ENCODE measurements at regions not wholly inside any gene's neighbourhood (a gene's known extent, or its start where the extent isn't known, plus 50 kb on each side); places are given as distances from the start of the nearest gene placed in this dataset.
A peak's percentile ranks its signal among the peaks of the same experiment; 100 is the strongest.

DNA sequence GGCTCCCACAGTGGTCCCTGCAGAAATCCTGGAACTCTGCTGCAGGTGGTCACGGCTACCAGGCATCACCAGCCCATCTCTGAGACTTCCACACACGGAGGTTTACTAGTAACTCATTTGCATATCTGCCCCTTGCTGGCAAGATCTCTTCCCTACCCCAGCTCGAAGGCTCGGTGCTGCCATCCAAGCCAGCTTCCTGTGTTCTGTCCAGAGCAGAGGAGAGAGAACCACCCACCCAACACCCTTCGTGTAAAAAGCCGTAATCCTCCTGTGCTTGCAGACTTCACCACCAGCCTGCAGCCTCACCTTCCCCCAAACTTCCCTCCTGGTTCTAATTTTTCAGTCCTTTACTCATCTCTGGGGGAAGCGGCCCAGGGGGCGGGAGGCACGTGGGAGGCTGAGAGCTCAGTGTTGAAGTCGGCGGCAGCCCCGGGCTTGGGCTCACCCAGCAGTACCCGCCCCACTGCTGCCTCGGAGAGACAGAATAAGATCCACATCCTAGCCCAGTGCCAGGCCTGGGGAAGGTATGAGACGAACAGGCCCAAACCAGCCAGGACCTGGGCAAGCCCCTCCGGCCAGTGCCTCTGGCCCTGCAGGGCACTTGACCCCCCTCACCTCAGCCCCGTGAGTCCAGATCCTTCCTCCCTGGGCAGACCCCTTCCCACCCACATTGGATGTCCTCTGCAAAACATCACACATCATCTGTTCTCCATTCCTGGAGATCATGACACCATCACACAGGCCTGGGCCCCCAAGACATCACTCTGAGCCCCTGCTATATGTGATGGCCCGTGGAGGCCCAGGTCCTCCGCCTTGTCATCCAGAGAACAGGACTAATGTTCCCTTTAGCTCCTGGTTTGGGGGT lies 145.8 kb upstream of the ID2 start:
- H3K27ac ChIP-seq, result peak overlapping the region; percentile 10 to 62 (median 35)
- intact Hi-C loops (cut with DNase I), result loop anchor here (10.0 kb wide), 1 partner anchor 531 kb away; no protein-coding TSS in a partner anchor
- no peaks in the 10 kb centered on the region for H3K36me3 ChIP-seq
- no peaks in the 10 kb centered on the region for H3K27me3 ChIP-seq
- no peak overlapping the region for H3K4me3 ChIP-seq
- WGBS, 2 donors, result 73 to 84% methylated on average over 19 of the region's 19 CpGs
- H3K9me3 ChIP-seq, result peaks cover 0 to 10% (median 3%) of the 10 kb centered on the region in 4 donors
- DNase-seq, result peak; percentile 66
- TF ChIP-seq POLR2AphosphoS5 (IDR thresholded peaks at IDR 0.05) (no peak), POLR2A (IDR thresholded peaks at IDR 0.05) (no peak), EP300 (IDR thresholded peaks at IDR 0.05) (no peak)
- TF ChIP-seq, protein P1, sequence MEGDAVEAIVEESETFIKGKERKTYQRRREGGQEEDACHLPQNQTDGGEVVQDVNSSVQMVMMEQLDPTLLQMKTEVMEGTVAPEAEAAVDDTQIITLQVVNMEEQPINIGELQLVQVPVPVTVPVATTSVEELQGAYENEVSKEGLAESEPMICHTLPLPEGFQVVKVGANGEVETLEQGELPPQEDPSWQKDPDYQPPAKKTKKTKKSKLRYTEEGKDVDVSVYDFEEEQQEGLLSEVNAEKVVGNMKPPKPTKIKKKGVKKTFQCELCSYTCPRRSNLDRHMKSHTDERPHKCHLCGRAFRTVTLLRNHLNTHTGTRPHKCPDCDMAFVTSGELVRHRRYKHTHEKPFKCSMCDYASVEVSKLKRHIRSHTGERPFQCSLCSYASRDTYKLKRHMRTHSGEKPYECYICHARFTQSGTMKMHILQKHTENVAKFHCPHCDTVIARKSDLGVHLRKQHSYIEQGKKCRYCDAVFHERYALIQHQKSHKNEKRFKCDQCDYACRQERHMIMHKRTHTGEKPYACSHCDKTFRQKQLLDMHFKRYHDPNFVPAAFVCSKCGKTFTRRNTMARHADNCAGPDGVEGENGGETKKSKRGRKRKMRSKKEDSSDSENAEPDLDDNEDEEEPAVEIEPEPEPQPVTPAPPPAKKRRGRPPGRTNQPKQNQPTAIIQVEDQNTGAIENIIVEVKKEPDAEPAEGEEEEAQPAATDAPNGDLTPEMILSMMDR (IDR thresholded peaks at IDR 0.05), result no peak
- H3K4me1 ChIP-seq, result peaks cover 0 to 34% (median 24%) of the 10 kb centered on the region in 4 donors

DNA sequence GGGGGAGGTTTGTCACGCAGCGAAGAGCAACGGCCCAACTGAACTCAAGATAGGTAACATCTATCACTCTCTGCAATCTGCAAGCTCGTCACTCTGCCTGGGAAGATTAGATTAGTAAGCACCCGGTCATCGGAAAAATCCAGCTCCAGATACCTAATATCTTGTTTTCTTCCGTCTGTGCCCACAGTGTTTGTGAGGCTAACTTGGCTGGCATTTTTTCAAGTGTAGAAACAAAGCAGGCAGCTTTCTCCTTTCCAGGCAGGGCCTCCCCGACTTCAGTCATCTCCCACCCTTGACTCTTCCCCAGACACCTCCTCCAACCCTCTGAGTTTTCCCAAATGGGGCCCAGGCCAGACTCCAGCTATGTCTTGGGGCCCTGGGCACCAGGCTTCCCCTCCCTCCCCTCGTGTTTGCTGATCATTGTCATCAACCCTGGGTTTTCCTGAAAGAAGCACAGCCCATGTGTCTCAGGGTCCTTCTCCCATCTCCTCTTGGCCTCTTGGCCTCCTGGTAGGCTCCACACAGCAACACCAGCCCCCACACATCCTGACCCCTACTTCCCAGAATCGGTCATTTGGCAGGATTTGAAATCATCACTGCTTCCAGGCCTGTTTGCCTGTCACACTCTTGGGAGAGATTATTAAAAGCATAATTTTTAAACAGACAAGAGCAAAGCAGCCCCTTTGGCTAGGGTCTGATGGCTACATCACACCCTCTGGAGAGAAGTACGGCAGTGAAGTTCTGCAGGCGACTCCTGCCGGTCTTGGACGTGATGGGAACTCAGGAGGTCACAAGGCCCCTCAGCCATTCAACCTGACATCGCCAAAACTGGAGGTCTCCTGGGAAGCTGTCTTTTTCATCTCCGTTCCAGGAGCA lies 144.9 kb upstream of the ID2 start:
- H3K4me3 ChIP-seq, result no peak overlapping the region
- H3K4me1 ChIP-seq, result peaks cover 0 to 34% (median 24%) of the 10 kb centered on the region in 4 donors
- TF ChIP-seq, protein P1 (IDR thresholded peaks at IDR 0.05), result no peak
- TF ChIP-seq EP300 (IDR thresholded peaks at IDR 0.05), result no peak
- no peak for TF ChIP-seq POLR2A (IDR thresholded peaks at IDR 0.05)
- TF ChIP-seq POLR2AphosphoS5 (IDR thresholded peaks at IDR 0.05), result no peak
- intact Hi-C loops (cut with DNase I), result loop anchor here (10.0 kb wide), 1 partner anchor 532 kb away; no protein-coding TSS in a partner anchor
- peak overlapping the region in 1 of 4 donors; percentile 62 for H3K27ac ChIP-seq
- DNase-seq, result peak; percentile 62
- 87 to 92% methylated on average over 16 of the region's 16 CpGs for WGBS, 2 donors
- H3K36me3 ChIP-seq, result no peaks in the 10 kb centered on the region
- H3K27me3 ChIP-seq, result no peaks in the 10 kb centered on the region
- H3K9me3 ChIP-seq, result peaks cover 0 to 3% (median 0%) of the 10 kb centered on the region in 4 donors

DNA sequence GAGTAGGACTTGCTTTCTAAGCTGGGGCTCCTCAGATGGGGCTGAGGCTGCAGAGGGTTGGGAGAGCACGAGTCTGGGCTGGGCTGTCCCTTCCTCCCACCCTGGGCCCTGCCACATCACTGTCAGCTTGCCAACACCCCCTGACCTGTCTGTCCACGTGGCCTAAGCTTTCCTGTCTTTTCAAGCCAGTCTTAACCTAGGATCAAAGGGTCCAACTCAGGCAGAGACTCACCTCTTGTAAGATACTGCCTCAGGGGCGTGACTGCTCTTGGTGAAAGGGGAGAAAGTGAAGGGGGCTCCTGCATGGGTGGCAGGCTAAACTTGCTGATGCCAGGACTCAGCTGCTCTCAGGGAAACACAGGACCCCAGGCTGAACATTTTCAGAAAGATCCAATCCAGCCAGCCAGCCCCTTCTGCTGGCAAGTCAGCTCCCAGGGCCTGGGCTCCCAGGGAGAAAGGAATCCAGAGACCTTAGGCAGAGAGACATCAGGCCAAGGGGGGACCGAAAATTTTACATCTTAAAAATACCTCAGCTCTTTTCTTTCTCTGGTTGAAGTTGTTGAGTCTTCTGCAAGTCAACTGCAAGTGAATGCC lies 144.2 kb upstream of the ID2 start:
- DNase-seq, result no peak
- Histone ChIP-seq H3K36me3 (no peaks in the 10 kb centered on the region), H3K27me3 (no peaks in the 10 kb centered on the region), H3K9me3 (no peaks in the 10 kb centered on the region), H3K4me1 (peaks cover 0 to 34% (median 24%) of the 10 kb centered on the region in 4 donors), H3K4me3 (no peak overlapping the region), H3K27ac (no peak overlapping the region)
- intact Hi-C loops (cut with DNase I), result loop anchor here (10.0 kb wide), 1 partner anchor 533 kb away; no protein-coding TSS in a partner anchor
- TF ChIP-seq, protein P1 (IDR thresholded peaks at IDR 0.05), result no peak
- TF ChIP-seq POLR2A (IDR thresholded peaks at IDR 0.05), result no peak
- no peak for TF ChIP-seq EP300 (IDR thresholded peaks at IDR 0.05)
- no peak for TF ChIP-seq POLR2AphosphoS5 (IDR thresholded peaks at IDR 0.05)
- WGBS, 2 donors, result 84 to 86% methylated on average over 4 of the region's 4 CpGs

DNA sequence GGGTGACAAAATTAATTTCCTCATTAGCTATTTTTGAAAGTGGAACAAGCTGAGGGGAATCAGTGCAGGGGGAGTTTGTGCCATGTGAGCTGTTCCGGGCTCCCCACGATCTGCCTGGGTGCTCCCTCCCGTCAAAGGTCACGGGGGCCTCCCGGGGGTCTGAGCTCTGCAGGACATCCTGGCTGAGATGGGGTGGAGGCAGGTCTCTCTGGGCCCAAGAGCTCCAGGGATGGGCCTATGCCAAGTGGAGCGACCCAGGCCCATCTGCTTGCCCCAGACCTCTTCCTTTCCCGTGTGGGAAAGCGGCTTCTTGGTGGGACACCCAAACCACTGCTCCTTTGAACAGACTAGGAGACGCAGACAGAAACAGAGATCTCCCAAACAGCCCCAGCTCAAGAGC lies 143.3 kb upstream of the ID2 start:
- peaks cover 0 to 34% (median 24%) of the 10 kb centered on the region in 4 donors for H3K4me1 ChIP-seq
- no peak for DNase-seq
- no peak overlapping the region for H3K4me3 ChIP-seq
- peak overlapping the region in 1 of 4 donors; percentile 7 for H3K27ac ChIP-seq
- TF ChIP-seq POLR2A (IDR thresholded peaks at IDR 0.05) (no peak), EP300 (IDR thresholded peaks at IDR 0.05) (no peak), POLR2AphosphoS5 (IDR thresholded peaks at IDR 0.05) (no peak)
- TF ChIP-seq, protein P1 (IDR thresholded peaks at IDR 0.05), result no peak
- intact Hi-C loops (cut with DNase I), result loop anchor here (10.0 kb wide), 1 partner anchor 534 kb away; no protein-coding TSS in a partner anchor
- WGBS, 2 donors, result 69 to 94% methylated on average over 9 of the region's 9 CpGs
- no peaks in the 10 kb centered on the region for H3K36me3 ChIP-seq
- no peaks in the 10 kb centered on the region for H3K27me3 ChIP-seq
- no peaks in the 10 kb centered on the region for H3K9me3 ChIP-seq
